HG02571 (cell line): ENCODE measurements at regions not wholly inside any gene's neighbourhood (a gene's known extent, or its start where the extent isn't known, plus 50 kb on each side); places are given as distances from the start of the nearest gene placed in this dataset.

Experiments
- ATAC-seq: cut with Tn5 transposase; IDR thresholded peaks from one replicate; pipeline ENCODE4 v1.9.1; 2021; ENCODE audit warnings: mild to moderate bottlenecking, moderate library complexity; ENCODE audit not compliant: unreplicated experiment

DNA sequence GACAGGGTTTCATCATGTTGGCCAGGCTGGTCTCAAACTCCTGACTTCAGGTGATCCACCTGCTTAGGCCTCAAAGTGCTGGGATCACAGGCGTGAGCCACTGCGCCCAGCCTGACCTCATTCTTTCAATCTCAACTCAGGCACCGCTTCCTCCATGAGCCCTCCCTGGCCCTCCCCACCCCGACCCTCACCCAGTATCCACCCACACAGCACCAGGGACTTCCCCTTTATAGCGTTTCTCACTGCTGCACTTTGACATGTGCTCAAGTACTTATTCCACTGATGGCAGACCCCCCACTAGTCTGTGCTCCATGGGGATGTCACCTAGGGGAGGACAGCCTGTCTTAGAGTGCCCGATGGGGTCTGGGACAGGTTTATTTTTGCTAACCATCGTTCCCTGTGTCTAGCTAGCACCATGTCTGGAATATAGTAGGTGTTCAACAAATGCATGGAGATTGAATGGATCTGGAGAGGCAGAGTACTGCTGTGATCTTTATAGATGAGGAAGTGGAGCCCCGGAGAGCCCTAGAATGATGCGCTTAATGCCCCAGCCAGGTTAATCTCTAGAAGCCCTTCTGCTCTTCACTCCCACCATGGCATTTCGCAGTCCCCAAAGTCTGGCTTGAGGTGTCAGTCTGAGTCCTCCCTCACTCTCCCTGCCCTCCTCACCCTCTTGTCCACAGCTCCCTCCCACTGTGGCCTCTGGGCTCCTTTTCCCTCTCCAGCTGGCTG, 258.8 kb downstream of the RPS24 start:
- no peak for ATAC-seq

DNA sequence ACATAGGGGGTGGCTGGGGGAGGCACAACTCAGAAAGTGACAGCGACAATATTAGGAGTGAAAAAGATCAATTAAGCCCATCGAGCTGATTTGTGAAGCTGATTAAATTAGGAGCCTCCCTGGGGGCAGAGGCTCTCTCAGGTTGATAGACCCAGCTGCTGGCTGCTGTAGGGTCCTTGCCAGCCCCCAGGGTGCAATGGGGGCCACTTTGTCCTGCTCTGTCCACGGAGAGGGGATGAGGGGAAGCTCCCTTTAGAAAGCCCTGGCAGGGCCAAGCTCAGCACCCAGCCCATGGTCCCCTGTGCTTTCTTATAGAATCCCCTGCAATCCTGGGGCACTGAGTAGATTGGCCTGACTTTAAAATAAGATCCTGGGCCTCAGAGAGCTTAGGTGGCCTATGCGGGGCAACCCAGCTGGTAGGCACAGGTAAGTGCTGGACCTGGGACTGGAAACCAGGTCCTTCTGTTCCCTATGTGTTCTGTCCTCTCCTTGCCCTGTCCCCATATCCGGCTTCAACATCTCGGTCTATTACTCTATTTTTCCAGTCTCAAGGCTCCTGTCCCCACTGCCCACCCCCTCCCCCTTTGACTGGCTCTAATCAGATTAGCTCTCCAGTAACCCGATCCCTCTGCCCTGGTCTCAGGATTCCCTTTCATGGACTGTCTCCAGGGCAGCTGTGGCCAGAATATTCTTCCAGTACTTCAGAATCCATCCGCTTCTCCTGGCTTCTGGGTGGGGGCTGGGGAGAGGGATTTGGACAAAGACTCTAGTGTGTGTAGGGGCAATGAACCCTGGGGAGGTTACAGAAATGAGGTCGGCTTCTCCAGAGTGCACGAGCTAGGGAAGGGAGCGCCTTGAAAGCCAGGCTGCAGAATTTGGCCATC, 259.6 kb downstream of the RPS24 start:
- ATAC-seq = no peak

DNA sequence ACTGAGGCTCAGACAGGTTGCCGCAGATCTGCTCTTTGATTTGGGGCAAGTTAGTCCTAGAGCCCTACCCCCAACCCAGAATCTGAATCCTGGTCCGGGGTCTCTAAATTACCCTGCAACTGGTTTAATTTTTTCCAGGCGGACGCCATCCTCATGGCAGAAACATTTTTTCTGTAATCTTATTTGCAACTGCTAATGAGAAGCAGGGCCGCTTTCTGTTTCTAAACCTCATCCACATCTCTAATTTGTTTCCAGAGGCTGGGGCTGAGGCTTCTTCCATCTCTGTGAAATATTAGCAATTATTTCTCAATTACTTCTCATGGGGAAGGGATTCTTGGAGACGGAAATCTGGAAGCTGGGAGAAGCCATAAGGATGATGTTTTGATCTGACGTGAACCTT, 261.6 kb downstream of the RPS24 start:
- no peak for ATAC-seq

DNA sequence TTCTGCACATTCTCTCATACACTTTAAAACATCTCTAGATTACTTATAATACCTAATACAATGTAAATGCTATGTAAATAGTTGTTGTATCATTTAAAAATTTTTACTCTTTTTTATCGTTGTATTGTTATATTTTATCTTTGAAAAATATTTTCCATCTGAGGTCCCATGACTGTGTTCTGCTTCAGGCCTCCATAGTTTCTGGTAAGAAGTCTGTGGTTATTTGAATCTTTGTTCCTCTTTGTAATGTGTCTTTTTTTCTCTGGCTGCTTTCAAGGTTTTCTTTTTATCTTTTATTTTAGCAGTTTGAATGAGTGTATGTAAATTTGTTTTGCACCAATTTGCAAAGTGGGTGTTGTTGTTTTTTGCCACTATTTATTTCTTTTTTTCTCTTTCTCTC, 263.1 kb downstream of the RPS24 start:
- ATAC-seq = no peak

DNA sequence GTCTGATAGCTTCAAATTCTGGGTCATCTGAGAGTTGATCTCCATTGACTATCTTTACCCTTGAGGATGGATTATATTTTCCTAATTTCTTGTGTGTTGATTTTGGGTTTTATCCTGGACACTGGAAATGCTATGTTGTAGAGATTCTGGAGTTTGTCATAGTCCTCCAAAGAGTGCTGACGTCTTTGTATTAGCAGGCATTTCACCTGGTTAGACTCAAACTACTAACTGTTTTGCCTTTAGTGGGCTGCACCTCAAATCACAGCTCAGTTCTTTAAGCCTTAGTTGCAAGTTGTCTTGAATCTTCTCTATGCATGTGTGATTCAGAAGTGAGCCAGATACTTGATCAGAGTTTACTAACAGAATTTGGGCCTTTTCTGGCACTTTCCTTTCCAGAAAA, 264.3 kb downstream of the RPS24 start:
- ATAC-seq = no peak

DNA sequence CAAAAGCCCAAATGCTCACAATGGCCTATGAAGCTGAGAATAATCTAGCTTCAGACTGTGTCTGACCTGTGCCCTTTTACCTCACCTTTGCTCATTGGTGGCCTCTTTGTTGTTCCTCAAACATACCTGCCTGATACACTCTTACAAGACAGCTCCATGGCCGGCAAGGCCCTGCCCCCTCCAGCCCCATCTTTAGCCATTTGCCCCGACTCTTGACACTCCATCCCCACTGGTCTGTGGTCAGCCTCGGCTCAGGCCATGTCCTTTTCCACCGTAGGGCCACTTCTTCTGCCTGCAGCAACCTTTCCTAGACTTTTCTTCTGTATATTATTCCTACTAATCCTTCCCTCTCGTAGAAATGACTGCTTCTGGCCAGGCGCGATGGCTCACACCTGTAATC, 265.2 kb downstream of the RPS24 start:
- ATAC-seq = no peak

DNA sequence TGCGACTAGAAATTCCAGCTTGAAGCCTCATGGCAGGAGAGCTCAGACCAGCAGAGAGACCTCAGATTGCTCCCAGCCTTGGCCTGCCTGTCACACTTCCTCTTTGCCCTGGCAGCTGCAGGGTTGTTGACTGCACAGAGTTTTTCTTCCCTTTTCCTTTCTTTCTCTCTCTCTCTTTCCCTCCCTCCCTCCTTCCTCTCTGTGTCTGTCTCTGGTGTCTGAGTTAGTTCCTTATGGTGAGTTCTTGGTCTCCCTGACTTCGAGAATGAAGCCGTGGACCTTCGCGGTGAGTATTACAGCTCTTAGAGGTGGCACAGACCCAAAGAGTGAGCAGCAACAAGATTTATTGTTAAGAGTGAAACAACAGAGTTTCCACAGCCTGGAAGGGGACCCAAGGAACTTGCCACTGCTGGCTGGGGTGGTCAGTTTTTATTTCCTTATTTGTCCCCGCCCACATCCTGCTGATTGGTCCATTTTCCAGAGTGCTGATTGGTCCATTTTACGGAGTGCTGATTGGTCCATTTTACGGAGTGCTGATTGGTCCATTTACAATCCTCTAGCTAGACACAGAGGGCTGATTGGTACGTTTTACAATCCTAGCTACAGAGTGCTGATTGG, 266.3 kb downstream of the RPS24 start:
- no peak for ATAC-seq

DNA sequence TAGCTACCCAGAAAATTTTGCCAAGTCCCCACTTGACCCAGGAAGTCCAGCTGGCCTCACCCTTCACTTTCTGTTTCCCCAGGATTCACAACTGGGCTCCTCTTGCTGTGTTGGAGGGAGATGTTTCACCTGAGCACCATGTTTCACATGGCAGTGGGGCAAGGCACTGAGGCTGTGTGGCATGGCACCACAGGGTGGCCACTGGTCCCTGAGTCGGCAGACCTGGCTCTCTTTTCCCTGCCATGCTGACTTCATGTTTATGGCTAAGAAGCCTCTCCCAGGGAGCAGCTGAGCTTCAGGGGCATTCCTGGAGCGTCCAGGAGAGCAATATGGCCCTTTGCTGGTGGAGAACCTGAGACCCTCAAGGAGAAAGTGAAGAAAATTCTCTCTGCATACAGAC, 266.9 kb downstream of the RPS24 start:
- no peak for ATAC-seq

DNA sequence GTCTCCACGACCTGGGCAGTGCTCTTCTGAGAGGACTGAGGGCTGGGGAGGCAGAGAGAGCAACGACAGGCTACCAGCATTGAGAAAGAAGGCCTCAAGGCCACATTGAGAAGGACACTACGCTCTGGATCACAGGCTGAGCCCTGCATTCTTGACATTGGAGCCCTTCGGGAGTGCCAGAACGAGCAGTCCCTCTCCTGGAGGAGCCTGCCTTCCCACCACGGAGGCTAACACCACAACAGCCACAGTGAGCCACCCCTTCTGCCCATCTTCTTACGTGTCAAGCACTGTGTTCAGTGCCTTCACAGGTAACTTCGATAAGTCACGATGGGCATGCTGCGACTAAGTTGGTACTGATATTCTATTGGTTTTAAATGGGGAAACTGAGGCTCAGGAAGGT, 267.8 kb downstream of the RPS24 start:
- no peak for ATAC-seq

DNA sequence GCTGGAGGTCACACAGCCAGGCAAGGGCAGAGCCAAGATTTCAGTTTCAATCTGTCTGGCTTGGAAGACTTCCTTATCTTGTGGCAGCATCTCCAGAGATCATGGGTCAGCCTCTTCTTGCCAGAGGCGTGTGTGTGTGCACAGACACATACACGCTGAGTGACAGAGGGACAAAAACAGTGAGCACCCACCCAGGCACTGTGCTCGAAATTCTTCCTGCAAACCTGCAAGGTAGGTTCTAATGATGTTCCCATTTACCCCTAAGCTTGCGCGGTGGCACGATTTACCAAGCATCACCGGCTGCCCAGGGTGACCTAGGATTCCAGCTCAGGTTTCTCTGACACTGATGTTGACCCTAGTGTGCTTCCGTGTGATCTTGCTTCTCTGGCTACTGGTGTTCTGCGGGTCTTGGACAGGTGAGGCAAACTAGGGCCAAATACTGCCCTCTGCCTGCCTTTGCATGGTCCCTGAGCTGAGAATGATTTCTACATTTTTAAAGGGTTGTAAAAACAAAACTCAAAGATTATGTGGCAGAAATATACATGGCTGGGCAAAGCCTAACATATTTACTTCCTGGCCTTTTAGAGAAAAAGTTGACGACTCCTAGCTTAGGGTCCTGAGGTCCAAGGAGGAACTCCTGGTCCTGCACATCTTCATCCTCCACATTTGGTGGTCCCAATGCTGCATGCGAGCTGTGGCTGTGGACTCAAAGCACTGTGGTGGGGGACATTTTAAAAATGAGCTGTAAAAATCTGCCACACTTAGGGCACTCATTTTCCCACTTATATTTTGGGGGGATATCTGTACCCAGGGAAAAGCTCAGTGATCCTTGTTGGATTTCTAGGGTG, 268.5 kb downstream of the RPS24 start:
- ATAC-seq = no peak

DNA sequence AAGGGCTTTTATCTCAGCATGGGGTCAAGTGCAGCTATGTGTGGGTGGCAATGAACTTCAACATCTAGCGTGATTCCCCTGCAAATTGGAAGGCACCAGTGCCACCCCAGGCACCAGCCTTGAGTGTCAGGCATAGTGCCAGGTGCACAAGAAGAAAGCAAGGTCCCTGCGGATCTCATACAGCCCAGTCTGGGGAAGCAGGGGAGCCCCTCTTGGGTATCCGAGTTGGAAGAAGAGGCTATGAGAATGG, 269.0 kb downstream of the RPS24 start:
- ATAC-seq = no peak

DNA sequence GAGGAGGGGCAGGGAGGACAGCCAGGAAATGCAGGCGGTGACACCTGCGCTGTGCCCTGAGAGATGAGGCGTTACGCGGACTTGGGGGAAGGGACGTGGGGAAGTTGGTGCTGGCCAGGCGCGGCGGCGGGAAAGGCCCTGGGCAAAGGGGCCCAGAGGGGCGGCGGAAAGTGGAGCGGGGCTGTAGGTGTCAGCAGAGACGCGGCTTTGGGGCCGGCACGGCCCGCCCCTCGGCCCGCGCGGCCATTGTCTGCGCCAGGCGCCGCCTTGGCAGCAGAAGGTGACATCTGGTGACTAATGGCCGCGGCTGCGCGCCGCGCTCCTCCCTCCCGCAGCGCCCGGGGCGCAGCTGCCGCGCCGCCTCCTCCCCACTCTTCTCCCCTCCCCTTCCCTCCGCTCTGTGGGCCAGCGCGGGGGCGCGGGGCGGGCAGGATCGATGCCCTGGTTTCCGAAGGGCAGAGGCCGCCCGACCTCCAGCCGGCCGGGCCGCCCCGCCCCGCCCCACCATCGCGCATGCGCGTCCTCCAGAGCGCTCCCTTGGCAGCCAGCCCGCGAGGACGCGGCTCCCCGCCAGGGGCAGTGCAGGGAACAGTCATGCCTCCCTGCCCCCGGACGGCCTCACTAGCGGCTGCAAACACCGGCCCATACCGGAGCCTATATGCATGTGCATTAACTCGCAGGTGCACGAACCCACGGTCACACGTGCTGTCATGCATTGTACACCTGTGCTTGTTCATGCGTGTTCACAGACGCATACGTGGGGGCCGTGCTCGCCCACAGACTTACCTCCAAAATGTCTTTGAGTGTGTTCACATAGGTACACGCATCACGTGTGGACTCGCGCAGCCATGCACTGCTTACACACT, 269.6 kb downstream of the RPS24 start:
- peak; percentile 87 for ATAC-seq

DNA sequence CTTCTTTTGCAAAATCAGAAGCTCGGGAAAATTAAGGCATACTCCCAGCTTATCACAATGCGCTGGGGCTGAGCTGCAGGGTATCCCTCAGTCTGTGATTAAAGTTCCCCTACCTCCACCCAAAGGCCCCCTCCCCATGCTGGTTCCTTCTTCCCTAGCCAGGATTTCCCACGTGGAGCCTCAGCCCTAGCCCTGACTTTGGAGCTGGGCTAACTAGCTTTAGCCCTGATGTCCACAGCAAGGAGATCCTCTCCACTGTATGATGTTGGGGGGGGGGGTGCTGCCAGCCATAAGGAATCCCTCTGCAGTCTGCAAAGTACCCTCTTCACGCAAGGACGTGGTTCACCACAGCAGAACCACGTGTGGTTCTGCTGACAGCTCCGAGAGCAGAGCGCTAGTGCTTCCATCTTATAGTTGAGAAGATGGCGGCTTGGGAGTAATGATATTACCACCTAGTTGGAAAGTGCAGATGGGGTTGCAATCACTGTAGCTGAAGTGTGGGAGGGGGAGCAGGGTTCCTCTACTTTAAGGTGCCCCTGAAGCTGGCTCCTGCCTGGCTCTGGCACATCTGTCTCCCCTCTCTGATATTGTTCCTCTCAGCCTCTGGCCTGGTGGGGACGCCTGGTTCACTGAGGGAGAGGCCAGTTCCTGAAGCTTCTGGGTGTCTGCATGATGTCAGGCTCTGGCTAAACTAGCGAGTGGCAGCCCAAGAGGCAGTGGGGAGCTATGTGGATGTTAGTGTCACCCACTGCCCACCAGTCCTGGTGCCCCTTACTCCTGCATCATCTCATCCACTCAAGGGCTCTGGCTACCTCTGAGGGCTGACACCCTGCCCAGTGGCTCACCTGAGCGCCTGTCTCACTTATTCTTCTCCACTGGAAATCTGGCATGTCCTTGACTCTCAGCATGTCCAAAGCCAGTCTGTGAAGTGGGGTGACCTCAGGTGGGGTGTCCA, 270.7 kb downstream of the RPS24 start:
- no peak for ATAC-seq

DNA sequence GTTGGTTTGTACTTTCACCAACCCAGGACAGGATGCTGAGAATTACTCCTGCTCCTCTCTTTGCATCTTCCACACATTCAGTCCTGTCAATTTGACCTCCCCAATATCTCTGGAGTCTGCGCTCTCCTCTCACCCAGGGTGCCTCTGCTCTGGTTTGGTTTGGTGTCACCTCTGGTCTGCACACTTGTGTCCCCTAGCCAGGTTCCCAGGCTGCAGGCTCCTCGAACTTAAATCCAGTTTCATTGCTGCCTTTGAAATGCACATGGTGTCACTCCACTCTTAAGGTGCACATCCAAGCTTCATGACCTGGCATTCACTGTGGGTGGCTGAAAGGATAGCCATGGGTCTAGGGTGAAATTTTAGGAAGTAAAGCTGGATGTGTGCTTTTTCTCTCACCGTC, 271.6 kb downstream of the RPS24 start:
- no peak for ATAC-seq

DNA sequence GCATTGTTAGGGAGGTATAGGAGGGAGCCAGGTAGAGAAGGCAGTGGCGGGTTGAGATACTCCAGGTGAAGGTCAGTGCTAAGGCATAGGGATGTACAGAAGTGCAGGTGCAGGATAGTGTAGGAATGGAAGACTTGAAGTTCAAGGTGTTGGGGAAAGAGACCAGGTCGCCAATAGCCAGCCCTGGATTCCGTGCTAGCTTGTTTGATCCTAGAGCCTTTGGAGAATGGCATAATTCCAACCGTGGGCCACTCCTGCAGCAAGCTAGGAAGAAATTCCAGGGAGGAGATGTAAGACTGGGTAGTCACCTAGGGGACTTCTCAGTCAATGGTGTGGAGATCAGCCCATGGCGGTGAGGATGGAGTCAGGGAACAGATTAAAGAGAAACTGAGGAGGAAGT, 272.7 kb downstream of the RPS24 start:
- no peak for ATAC-seq

DNA sequence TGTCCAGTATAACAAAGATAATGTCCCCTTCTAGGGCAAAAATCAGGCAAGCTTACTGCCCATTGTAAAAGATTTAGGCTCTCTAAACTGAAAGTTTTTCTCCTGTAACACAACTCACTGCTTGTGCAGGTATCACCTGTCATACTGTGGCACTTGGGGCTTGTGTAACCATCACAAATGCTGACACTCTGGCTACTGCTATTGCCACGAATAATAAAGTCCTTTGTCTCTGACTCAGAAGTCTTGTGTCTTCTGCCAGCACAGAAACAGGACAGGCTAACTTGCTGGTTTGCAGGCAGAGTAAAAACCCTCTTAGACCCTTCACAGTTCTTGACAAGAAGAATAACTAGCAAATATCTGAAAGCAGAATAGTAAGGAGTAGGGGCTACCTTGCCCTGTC, 273.9 kb downstream of the RPS24 start:
- ATAC-seq = no peak

DNA sequence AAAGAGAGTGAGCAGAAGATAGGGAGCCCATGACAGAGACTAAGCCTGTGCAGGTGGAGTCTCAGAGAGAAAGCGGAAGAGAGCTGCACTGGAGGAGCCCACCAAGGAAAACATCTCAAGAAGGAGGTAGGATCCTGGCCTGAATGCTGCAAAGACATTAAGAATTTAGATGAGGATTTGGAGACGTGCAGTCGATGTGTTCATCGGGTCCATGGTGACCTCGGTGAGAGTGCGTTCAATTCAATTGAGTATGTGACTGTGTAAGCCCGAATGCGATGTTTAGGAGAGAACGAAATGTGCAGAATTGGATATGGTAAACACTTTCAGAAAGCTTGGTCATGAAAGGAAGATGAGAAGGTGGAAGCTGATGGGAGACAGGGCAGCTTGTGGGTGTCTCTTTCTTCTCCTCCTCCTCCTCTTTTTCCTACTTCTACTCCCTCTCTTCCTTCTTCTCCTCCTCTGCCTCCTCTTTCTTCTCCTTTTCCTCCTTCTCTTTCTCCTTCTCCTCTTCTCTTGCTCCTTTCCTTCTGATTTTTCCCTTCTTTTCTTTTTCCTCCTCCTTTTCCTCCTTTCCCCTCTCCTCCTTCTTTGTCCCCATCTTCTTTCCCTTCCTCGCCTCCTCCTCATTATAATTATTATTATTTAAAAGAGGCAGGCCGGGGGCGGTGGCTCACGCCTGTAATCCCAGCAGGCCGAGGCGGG, 276.0 kb downstream of the RPS24 start:
- no peak for ATAC-seq

DNA sequence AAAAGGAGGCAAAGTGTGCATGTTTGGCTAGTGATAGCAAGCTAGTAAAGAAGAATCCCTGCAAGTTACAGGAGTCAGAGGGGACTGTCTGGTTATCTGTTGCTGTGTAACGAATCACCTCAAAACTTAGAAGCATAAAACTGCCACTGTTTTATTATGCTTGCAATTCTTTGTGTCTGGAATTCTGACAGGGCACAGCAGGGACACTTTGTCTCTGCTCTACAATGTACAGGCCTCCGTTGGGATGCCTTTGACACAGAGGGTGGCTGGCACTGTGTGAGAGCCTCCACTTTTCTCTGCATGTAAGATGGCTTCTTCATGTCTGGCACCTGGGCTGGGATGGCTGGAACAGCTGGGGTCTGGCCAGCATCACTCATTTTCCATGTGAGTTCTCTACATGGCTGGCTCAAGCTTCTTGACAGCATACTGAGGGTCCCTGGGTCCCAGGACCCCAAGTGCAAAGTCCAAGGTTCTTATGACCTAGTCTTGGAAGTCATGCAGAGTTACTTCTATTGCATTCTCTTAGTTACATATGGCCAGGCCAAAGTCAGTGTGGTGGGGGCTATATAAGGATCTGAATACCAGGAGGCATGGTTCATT, 276.9 kb downstream of the RPS24 start:
- no peak for ATAC-seq
